Esophagus squamous epithelium (tissue), 5 donors: ENCODE measurements at regions not wholly inside any gene's neighbourhood (a gene's known extent, or its start where the extent isn't known, plus 50 kb on each side); places are given as distances from the start of the nearest gene placed in this dataset.

Experiments
- DNase-seq: peaks from one replicate; lab custom pipeline; 2025; lab: John Stamatoyannopoulos, UW
- H3K27ac ChIP-seq, 4 donors: fragments of 200-600 bp; sonication (generic); one replicate each; pipeline ENCODE4 v1.5.1; 2016 to 2019; ENCODE audit warnings: mild to moderate bottlenecking in 1 of 4
- H3K27me3 ChIP-seq, 4 donors: fragments of 200-600 bp; sonication (generic); 1 replicate in 3 of 4; 2 replicates in 1 of 4; pipeline versions ENCODE4 v1.5.1 to v1.6.0; 2017 to 2021; ENCODE audit warnings: antibody characterized with exemption in 1 of 4
- H3K36me3 ChIP-seq, 3 donors: fragments of 200-600 bp; sonication (generic); one replicate each; pipeline ENCODE4 v1.5.1; 2016 to 2019
- H3K4me1 ChIP-seq, 3 donors: fragments of 200-600 bp; sonication (generic); one replicate each; pipeline ENCODE4 v1.5.1; 2017 to 2019
- H3K4me3 ChIP-seq, 4 donors: fragments of 200-600 bp; sonication (generic); 1 replicate in 3 of 4; 2 replicates in 1 of 4; pipeline ENCODE4 v1.5.1; 2016 to 2019; ENCODE audit warnings: mild to moderate bottlenecking in 2 of 4, moderate library complexity in 1 of 4
- H3K9me3 ChIP-seq, 3 donors: fragments of 200-600 bp; sonication (generic); one replicate each; pipeline ENCODE4 v1.5.1; 2016 to 2019
- CTCF ChIP-seq, 6 experiments: fragments of 450-650 bp in 4 of 6; fragments of 200-600 bp in 2 of 6; sonication (generic) in 2 of 6; IDR thresholded peaks; one replicate each; pipeline ENCODE4 v1.5.1; 2016 to 2019; ENCODE audit warnings: antibody characterized with exemption in 6 of 6, mild to moderate bottlenecking in 4 of 6, moderate library complexity in 4 of 6
- POLR2A ChIP-seq, 4 donors: fragments of 450-650 bp; IDR thresholded peaks; one replicate each; pipeline ENCODE4 v1.6.1; 2017; ENCODE audit warnings: antibody characterized with exemption in 4 of 4, mild to moderate bottlenecking in 4 of 4, moderate library complexity in 3 of 4
- WGBS, 2 donors: methylation state at CpG; one replicate each; pipeline ENCODE4 v1.1.5; 2018; 5-methylcytosine and 5-hydroxymethylcytosine counted together
- intact Hi-C: fragments of 100-400 bp; cut with DNase I; formaldehyde crosslinking; loops from one replicate; pipeline ENCODE4 v1.15.0; 2022
- donor health status: DM: yes; HTN: yes; CAD: no.

GRCh38 chr5:165795073-165795472 lies 2289.7 kb downstream of the MAT2B start:
- H3K27me3 ChIP-seq: no peaks in the 10 kb centered on the region
- peaks cover 0 to 3% (median 0%) of the 10 kb centered on the region in 3 donors for H3K9me3 ChIP-seq
- TF ChIP-seq POLR2A (IDR thresholded peaks at IDR 0.05): no peak
- TF ChIP-seq CTCF (IDR thresholded peaks at IDR 0.05): no peak
- H3K4me3 ChIP-seq: no peak overlapping the region
- intact Hi-C loops: no loop called here
- no peak overlapping the region for H3K27ac ChIP-seq
- no peaks in the 10 kb centered on the region for H3K36me3 ChIP-seq
- H3K4me1 ChIP-seq: no peaks in the 10 kb centered on the region
- DNase-seq: no peak
- WGBS, 2 donors: 79 to 85% methylated on average over 1 of the region's 1 CpG

- H3K27me3 ChIP-seq: no peaks in the 10 kb centered on the region
- no peaks in the 10 kb centered on the region for H3K4me1 ChIP-seq
- no peaks in the 10 kb centered on the region for H3K9me3 ChIP-seq
- DNase-seq: no peak
- H3K27ac ChIP-seq: no peak overlapping the region
- no peak for TF ChIP-seq POLR2A (IDR thresholded peaks at IDR 0.05)
- TF ChIP-seq CTCF (IDR thresholded peaks at IDR 0.05): no peak
- H3K36me3 ChIP-seq: no peaks in the 10 kb centered on the region
- intact Hi-C loops: no loop called here
- 37 to 49% methylated on average over 4 of the region's 4 CpGs for WGBS, 2 donors
- H3K4me3 ChIP-seq: no peak overlapping the region
Observed at GRCh38 chr5:165805756-165806155, 2300.3 kb downstream of the MAT2B start.

- intact Hi-C loops: no loop called here
- no peak for TF ChIP-seq POLR2A (IDR thresholded peaks at IDR 0.05)
- TF ChIP-seq CTCF (IDR thresholded peaks at IDR 0.05): no peak
- H3K4me3 ChIP-seq: no peak overlapping the region
- H3K36me3 ChIP-seq: no peaks in the 10 kb centered on the region
- no peaks in the 10 kb centered on the region for H3K9me3 ChIP-seq
- H3K27me3 ChIP-seq: no peaks in the 10 kb centered on the region
- DNase-seq: no peak
- WGBS, 2 donors: 41 to 71% methylated on average over 3 of the region's 3 CpGs
- H3K4me1 ChIP-seq: no peaks in the 10 kb centered on the region
- no peak overlapping the region for H3K27ac ChIP-seq
Observed at GRCh38 chr5:165808335-165808734, 2302.9 kb downstream of the MAT2B start.

- Histone ChIP-seq H3K4me1 (no peaks in the 10 kb centered on the region), H3K4me3 (no peak overlapping the region), H3K27ac (no peak overlapping the region), H3K36me3 (no peaks in the 10 kb centered on the region), H3K27me3 (no peaks in the 10 kb centered on the region), H3K9me3 (no peaks in the 10 kb centered on the region)
- intact Hi-C loops: no loop called here
- no peak for DNase-seq
- TF ChIP-seq CTCF (IDR thresholded peaks at IDR 0.05) (no peak), POLR2A (IDR thresholded peaks at IDR 0.05) (no peak)
- WGBS, 2 donors: 71 to 80% methylated on average over 3 of the region's 3 CpGs
Observed at GRCh38 chr5:165809914-165810313, 2304.5 kb downstream of the MAT2B start.

GRCh38 chr5:165829504-165829903 lies 2324.1 kb downstream of the MAT2B start:
- Histone ChIP-seq H3K9me3 (peaks cover 0 to 3% (median 0%) of the 10 kb centered on the region in 3 donors), H3K4me3 (no peak overlapping the region), H3K36me3 (no peaks in the 10 kb centered on the region), H3K4me1 (no peaks in the 10 kb centered on the region), H3K27ac (no peak overlapping the region), H3K27me3 (no peaks in the 10 kb centered on the region)
- intact Hi-C loops: no loop called here
- DNase-seq: no peak
- TF ChIP-seq POLR2A (IDR thresholded peaks at IDR 0.05): no peak
- no peak for TF ChIP-seq CTCF (IDR thresholded peaks at IDR 0.05)
- 68 to 72% methylated on average over 6 of the region's 6 CpGs for WGBS, 2 donors
